GM23338 (cell line): ENCODE measurements at regions not wholly inside any gene's neighbourhood (a gene's known extent, or its start where the extent isn't known, plus 50 kb on each side); places are given as distances from the start of the nearest gene placed in this dataset.

Experiments
- ATAC-seq: fragments of 200-7000 bp; cut with Tn5 transposase; 3 replicates; pipeline ENCODE4 v1.9.1; 2020
- DNase-seq: peaks from one replicate; pipeline ENCODE4 v3.0.0-alpha.2; 2015; ENCODE audit warnings: low spot score
- H2AFZ ChIP-seq: fragments of 200-600 bp; sonication (generic); 2 replicates; pipeline ENCODE4 v1.8.0; 2016; ENCODE audit warnings: antibody characterized with exemption, mild to moderate bottlenecking, moderate library complexity
- H3F3A ChIP-seq: fragments of 200-600 bp; sonication (generic); replicated peaks from 2 replicates; pipeline ENCODE4 v1.8.0; 2017; ENCODE audit warnings: antibody characterized with exemption, mixed run types, low read depth
- H3K27ac ChIP-seq: fragments of 200-600 bp; sonication (generic); 2 replicates; pipeline ENCODE4 v1.6.1; 2016; ENCODE audit warnings: low read depth
- H3K27me3 ChIP-seq: fragments of 200-600 bp; sonication (generic); 2 replicates; pipeline ENCODE4 v1.8.0; 2016; ENCODE audit warnings: mild to moderate bottlenecking, mixed run types, moderate library complexity; ENCODE audit not compliant: insufficient read depth
- H3K36me3 ChIP-seq: fragments of 200-600 bp; sonication (generic); 2 replicates; pipeline ENCODE4 v1.8.0; 2016; ENCODE audit warnings: mild to moderate bottlenecking; ENCODE audit not compliant: insufficient read depth
- H3K4me1 ChIP-seq: fragments of 200-600 bp; sonication (generic); 2 replicates; pipeline ENCODE4 v1.8.0; 2016; ENCODE audit warnings: mild to moderate bottlenecking, moderate library complexity; ENCODE audit not compliant: insufficient read depth
- H3K4me2 ChIP-seq: fragments of 200-600 bp; sonication (generic); 2 replicates; pipeline ENCODE4 v1.7.1; 2017; ENCODE audit warnings: mixed run types
- H3K4me3 ChIP-seq: fragments of 200-600 bp; sonication (generic); 2 replicates; pipeline ENCODE4 v1.6.1; 2016; ENCODE audit warnings: mixed run types
- H3K79me2 ChIP-seq: fragments of 200-600 bp; sonication (generic); replicated peaks from 2 replicates; pipeline ENCODE4 v1.8.0; 2017; ENCODE audit warnings: mild to moderate bottlenecking; ENCODE audit not compliant: insufficient read depth
- H3K9me2 ChIP-seq: fragments of 200-600 bp; sonication (generic); 2 replicates; pipeline ENCODE4 v1.8.0; 2017; ENCODE audit not compliant: insufficient read depth
- H4K20me1 ChIP-seq: fragments of 200-600 bp; sonication (generic); replicated peaks from 2 replicates; pipeline ENCODE4 v1.8.0; 2017; ENCODE audit warnings: mild to moderate bottlenecking; ENCODE audit not compliant: insufficient read depth
- H3K27ac Mint-ChIP-seq: 2 replicates; pipeline ENCODE4 v1.8.0; 2020; ENCODE audit warnings: inconsistent platforms, mild to moderate bottlenecking, moderate library complexity, mixed read lengths
- H3K27me3 Mint-ChIP-seq: 3 replicates; pipeline ENCODE4 v1.8.0; 2022; ENCODE audit warnings: low read depth, mild to moderate bottlenecking, moderate library complexity, mixed read lengths, inconsistent platforms; ENCODE audit not compliant: insufficient read depth, poor library complexity
- H3K36me3 Mint-ChIP-seq: 3 replicates; pipeline ENCODE4 v1.8.0; 2021; ENCODE audit warnings: low read depth, mild to moderate bottlenecking, inconsistent platforms, moderate library complexity, mixed read lengths
- H3K4me1 Mint-ChIP-seq: 3 replicates; pipeline ENCODE4 v1.8.0; 2020; ENCODE audit warnings: mild to moderate bottlenecking, inconsistent platforms, mixed read lengths
- H3K4me3 Mint-ChIP-seq: 3 replicates; pipeline ENCODE4 v1.8.0; 2021; ENCODE audit warnings: moderate library complexity, mild to moderate bottlenecking, inconsistent platforms, mixed read lengths
- H3K9me3 Mint-ChIP-seq: 3 replicates; pipeline ENCODE4 v1.8.0; 2020; ENCODE audit warnings: moderate library complexity, mild to moderate bottlenecking, inconsistent platforms, mixed read lengths
- CREB1 ChIP-seq: fragments of 250-450 bp; sonication (Bioruptor Pico); IDR thresholded peaks from 2 replicates; pipeline ENCODE4 v1.5.0; 2020; ENCODE audit warnings: low read depth, mild to moderate bottlenecking, moderate library complexity
- CTCF ChIP-seq, 2 experiments: fragments of 200-600 bp in 1 of 2; sonication (generic) in 1 of 2; conservative IDR thresholded peaks; 2 replicates each; pipeline versions ENCODE4 v1.5.1 to v1.6.1; 2016 to 2017; ENCODE audit warnings: antibody characterized with exemption in 2 of 2, low read depth in 2 of 2, mild to moderate bottlenecking in 2 of 2, moderate library complexity in 1 of 2
- ETS1 ChIP-seq: IDR thresholded peaks from 2 replicates; pipeline ENCODE4 v1.6.1; 2016; ENCODE audit warnings: antibody characterized with exemption
- EZH2 ChIP-seq: fragments of 200-600 bp; sonication (generic); IDR thresholded peaks from one replicate; pipeline ENCODE4 v1.8.0; 2017; ENCODE audit warnings: antibody characterized with exemption, mild to moderate bottlenecking, low read depth; ENCODE audit not compliant: unreplicated experiment
- EZH2phosphoT487 ChIP-seq: fragments of 200-600 bp; sonication (generic); IDR thresholded peaks from one replicate; pipeline ENCODE4 v1.8.1; 2018; ENCODE audit warnings: antibody characterized with exemption; ENCODE audit not compliant: unreplicated experiment
- JUNB ChIP-seq: IDR thresholded peaks from one replicate; pipeline ENCODE4 v1.6.1; 2016; ENCODE audit warnings: antibody characterized with exemption; ENCODE audit not compliant: unreplicated experiment
- NANOG ChIP-seq: IDR thresholded peaks from 2 replicates; pipeline ENCODE4 v1.6.1; 2016; ENCODE audit warnings: antibody characterized with exemption, borderline replicate concordance
- POLR2AphosphoS5 ChIP-seq: IDR thresholded peaks from 2 replicates; pipeline ENCODE4 v1.6.1; 2016; ENCODE audit warnings: antibody characterized with exemption, low read depth
- STAT1 ChIP-seq: IDR thresholded peaks from one replicate; pipeline ENCODE4 v1.6.1; 2016; ENCODE audit warnings: antibody characterized with exemption; ENCODE audit not compliant: unreplicated experiment
- ZNF114 ChIP-seq: fragments of 250-450 bp; sonication (Bioruptor Pico); IDR thresholded peaks from 2 replicates; pipeline ENCODE4 v1.5.0; 2020; ENCODE audit warnings: mild to moderate bottlenecking, moderate library complexity
- ZNF331 ChIP-seq: fragments of 250-450 bp; sonication (Bioruptor Pico); IDR thresholded peaks from 2 replicates; pipeline ENCODE4 v1.5.0; 2020; ENCODE audit warnings: low read depth, mild to moderate bottlenecking, moderate library complexity
- TF ChIP-seq, protein P1 (sequence below): IDR thresholded peaks from one replicate; pipeline ENCODE4 v1.6.1; 2018; ENCODE audit warnings: antibody characterized with exemption; ENCODE audit not compliant: unreplicated experiment
- TF ChIP-seq, protein P2 (sequence below): fragments of 250-450 bp; sonication (Bioruptor Pico); IDR thresholded peaks from 2 replicates; pipeline ENCODE4 v1.5.0; 2020; ENCODE audit warnings: mild to moderate bottlenecking, moderate library complexity

DNA sequence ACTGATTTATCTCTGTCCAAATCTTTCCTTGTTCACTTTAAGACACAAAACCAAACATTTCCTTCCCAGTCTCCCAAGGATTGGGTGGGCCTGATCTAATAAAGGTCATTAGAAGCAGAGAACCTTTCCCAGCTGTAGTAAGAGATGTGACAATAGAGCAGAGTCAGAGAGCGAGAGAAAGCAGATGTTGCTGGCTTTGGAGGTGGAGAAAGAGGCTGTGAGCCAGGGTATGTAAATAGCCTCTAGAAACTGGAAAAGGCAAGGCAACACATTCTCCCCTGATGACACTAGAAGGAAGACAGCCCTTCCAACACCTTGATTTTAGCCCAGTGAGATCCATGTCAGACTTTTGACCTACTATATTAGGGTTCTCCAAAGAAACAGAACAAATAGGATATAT lies 337.5 kb upstream of the CASK start:
- H3K4me2 ChIP-seq: no peak overlapping the region
- no peak overlapping the region for H2AFZ ChIP-seq
- DNase-seq: no peak
- H3K27ac Mint-ChIP-seq: no peak overlapping the region
- H3K36me3 ChIP-seq: no peaks in the 10 kb centered on the region
- no peaks in the 10 kb centered on the region for H3K4me1 Mint-ChIP-seq
- no peak overlapping the region for H3K4me3 Mint-ChIP-seq
- H3K9me2 ChIP-seq: no peaks in the 10 kb centered on the region
- H3K27me3 Mint-ChIP-seq: no peaks in the 10 kb centered on the region
- H3K9me3 Mint-ChIP-seq: peaks cover 7% of the 10 kb centered on the region; the same call in 2 of the 3 replicates
- H3K79me2 ChIP-seq: no peaks in the 10 kb centered on the region
- H3K27ac ChIP-seq: no peak overlapping the region
- ATAC-seq: no peak
- no peak overlapping the region for H3K4me3 ChIP-seq
- no peaks in the 10 kb centered on the region for H4K20me1 ChIP-seq
- no peaks in the 10 kb centered on the region for H3K27me3 ChIP-seq
- H3K36me3 Mint-ChIP-seq: no peaks in the 10 kb centered on the region; the same call in 1 of the 3 replicates
- TF ChIP-seq STAT1: no peak
- TF ChIP-seq NANOG: no peak
- no peak for TF ChIP-seq ZNF114 (CRISPR knock-in tag)
- no peak for TF ChIP-seq CREB1 (CRISPR knock-in tag)
- TF ChIP-seq POLR2AphosphoS5: no peak
- TF ChIP-seq EZH2: no peak
- no peak for TF ChIP-seq ZNF331 (CRISPR knock-in tag)
- TF ChIP-seq JUNB: no peak
- TF ChIP-seq ETS1: no peak
- TF ChIP-seq, protein P1, sequence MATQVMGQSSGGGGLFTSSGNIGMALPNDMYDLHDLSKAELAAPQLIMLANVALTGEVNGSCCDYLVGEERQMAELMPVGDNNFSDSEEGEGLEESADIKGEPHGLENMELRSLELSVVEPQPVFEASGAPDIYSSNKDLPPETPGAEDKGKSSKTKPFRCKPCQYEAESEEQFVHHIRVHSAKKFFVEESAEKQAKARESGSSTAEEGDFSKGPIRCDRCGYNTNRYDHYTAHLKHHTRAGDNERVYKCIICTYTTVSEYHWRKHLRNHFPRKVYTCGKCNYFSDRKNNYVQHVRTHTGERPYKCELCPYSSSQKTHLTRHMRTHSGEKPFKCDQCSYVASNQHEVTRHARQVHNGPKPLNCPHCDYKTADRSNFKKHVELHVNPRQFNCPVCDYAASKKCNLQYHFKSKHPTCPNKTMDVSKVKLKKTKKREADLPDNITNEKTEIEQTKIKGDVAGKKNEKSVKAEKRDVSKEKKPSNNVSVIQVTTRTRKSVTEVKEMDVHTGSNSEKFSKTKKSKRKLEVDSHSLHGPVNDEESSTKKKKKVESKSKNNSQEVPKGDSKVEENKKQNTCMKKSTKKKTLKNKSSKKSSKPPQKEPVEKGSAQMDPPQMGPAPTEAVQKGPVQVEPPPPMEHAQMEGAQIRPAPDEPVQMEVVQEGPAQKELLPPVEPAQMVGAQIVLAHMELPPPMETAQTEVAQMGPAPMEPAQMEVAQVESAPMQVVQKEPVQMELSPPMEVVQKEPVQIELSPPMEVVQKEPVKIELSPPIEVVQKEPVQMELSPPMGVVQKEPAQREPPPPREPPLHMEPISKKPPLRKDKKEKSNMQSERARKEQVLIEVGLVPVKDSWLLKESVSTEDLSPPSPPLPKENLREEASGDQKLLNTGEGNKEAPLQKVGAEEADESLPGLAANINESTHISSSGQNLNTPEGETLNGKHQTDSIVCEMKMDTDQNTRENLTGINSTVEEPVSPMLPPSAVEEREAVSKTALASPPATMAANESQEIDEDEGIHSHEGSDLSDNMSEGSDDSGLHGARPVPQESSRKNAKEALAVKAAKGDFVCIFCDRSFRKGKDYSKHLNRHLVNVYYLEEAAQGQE: no peak
- TF ChIP-seq EZH2phosphoT487: no peak
- TF ChIP-seq CTCF (conservative IDR thresholded peaks at IDR 0.05; ENCODE audit: low read depth in 2 of 2): no peak
- TF ChIP-seq, protein P2, sequence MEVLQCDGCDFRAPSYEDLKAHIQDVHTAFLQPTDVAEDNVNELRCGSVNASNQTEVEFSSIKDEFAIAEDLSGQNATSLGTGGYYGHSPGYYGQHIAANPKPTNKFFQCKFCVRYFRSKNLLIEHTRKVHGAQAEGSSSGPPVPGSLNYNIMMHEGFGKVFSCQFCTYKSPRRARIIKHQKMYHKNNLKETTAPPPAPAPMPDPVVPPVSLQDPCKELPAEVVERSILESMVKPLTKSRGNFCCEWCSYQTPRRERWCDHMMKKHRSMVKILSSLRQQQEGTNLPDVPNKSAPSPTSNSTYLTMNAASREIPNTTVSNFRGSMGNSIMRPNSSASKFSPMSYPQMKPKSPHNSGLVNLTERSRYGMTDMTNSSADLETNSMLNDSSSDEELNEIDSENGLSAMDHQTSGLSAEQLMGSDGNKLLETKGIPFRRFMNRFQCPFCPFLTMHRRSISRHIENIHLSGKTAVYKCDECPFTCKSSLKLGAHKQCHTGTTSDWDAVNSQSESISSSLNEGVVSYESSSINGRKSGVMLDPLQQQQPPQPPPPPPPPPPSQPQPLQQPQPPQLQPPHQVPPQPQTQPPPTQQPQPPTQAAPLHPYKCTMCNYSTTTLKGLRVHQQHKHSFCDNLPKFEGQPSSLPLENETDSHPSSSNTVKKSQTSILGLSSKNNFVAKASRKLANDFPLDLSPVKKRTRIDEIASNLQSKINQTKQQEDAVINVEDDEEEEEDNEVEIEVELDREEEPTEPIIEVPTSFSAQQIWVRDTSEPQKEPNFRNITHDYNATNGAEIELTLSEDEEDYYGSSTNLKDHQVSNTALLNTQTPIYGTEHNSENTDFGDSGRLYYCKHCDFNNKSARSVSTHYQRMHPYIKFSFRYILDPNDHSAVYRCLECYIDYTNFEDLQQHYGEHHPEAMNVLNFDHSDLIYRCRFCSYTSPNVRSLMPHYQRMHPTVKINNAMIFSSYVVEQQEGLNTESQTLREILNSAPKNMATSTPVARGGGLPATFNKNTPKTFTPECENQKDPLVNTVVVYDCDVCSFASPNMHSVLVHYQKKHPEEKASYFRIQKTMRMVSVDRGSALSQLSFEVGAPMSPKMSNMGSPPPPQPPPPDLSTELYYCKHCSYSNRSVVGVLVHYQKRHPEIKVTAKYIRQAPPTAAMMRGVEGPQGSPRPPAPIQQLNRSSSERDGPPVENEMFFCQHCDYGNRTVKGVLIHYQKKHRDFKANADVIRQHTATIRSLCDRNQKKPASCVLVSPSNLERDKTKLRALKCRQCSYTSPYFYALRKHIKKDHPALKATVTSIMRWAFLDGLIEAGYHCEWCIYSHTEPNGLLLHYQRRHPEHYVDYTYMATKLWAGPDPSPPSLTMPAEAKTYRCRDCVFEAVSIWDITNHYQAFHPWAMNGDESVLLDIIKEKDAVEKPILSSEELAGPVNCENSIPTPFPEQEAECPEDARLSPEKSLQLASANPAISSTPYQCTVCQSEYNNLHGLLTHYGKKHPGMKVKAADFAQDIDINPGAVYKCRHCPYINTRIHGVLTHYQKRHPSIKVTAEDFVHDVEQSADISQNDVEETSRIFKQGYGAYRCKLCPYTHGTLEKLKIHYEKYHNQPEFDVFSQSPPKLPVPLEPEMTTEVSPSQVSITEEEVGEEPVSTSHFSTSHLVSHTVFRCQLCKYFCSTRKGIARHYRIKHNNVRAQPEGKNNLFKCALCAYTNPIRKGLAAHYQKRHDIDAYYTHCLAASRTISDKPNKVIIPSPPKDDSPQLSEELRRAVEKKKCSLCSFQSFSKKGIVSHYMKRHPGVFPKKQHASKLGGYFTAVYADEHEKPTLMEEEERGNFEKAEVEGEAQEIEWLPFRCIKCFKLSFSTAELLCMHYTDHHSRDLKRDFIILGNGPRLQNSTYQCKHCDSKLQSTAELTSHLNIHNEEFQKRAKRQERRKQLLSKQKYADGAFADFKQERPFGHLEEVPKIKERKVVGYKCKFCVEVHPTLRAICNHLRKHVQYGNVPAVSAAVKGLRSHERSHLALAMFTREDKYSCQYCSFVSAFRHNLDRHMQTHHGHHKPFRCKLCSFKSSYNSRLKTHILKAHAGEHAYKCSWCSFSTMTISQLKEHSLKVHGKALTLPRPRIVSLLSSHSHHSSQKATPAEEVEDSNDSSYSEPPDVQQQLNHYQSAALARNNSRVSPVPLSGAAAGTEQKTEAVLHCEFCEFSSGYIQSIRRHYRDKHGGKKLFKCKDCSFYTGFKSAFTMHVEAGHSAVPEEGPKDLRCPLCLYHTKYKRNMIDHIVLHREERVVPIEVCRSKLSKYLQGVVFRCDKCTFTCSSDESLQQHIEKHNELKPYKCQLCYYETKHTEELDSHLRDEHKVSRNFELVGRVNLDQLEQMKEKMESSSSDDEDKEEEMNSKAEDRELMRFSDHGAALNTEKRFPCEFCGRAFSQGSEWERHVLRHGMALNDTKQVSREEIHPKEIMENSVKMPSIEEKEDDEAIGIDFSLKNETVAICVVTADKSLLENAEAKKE (CRISPR knock-in tag): no peak
- H3F3A ChIP-seq: no peaks in the 10 kb centered on the region
- H3K4me1 ChIP-seq: no peaks in the 10 kb centered on the region
